Adipose tissue (tissue), 3 donors: ENCODE measurements at regions not wholly inside any gene's neighbourhood (a gene's known extent, or its start where the extent isn't known, plus 50 kb on each side); places are given as distances from the start of the nearest gene placed in this dataset.

Experiments
- H3K27ac ChIP-seq: one replicate; pipeline ENCODE4 v1.5.1; 2013; ENCODE audit warnings: low read depth, low read length
- WGBS, 3 donors: extraction: QIAGEN DNeasy Blood & Tissue Kit; methylation state at CpG; one replicate each; pipeline ENCODE4 v1.1.7; 2013; 5-methylcytosine and 5-hydroxymethylcytosine counted together
- donor health status: healthy with polysubstance abuse.
- donor health status: Bipolar disorder and iron deficiency.
- donor health status: healthy.

- 42 to 78% (median 62%) methylated on average over 1 of the region's 1 CpG for WGBS, 3 donors
- no peak overlapping the region for H3K27ac ChIP-seq
These were observed 194.9 kb downstream of the LACC1 start for GRCh38 chr13:44074611-44075010.

GRCh38 chr13:44075113-44075512 is 195.4 kb downstream of the LACC1 start:
- WGBS, 3 donors = 65 to 81% (median 65%) methylated on average over 2 of the region's 2 CpGs
- H3K27ac ChIP-seq = no peak overlapping the region

- 59 to 78% (median 74%) methylated on average over 5 of the region's 5 CpGs for WGBS, 3 donors
These were observed 199.2 kb downstream of the LACC1 start for GRCh38 chr13:44078806-44079376.

GRCh38 chr13:44079413-44080205 is 199.9 kb downstream of the LACC1 start:
- WGBS, 3 donors = 71 to 73% (median 72%) methylated on average over 11 of the region's 11 CpGs
- no peak overlapping the region for H3K27ac ChIP-seq

More at GRCh38 chr13:44078806-44079376, 199.2 kb downstream of the LACC1 start:
- no peak overlapping the region for H3K27ac ChIP-seq

GRCh38 chr13:44084146-44084545 is 204.4 kb downstream of the LACC1 start:
- 88 to 91% (median 91%) methylated on average over 3 of the region's 3 CpGs for WGBS, 3 donors
- H3K27ac ChIP-seq = no peak overlapping the region

GRCh38 chr13:44086389-44086788 is 206.7 kb downstream of the LACC1 start:
- 92 to 98% (median 95%) methylated on average over 1 of the region's 1 CpG for WGBS, 3 donors
- no peak overlapping the region for H3K27ac ChIP-seq

GRCh38 chr13:44088411-44088810 is 208.7 kb downstream of the LACC1 start:
- WGBS, 3 donors = 63 to 88% (median 78%) methylated on average over 3 to 4 of the region's 4 CpGs
- no peak overlapping the region for H3K27ac ChIP-seq

GRCh38 chr13:44088991-44089413 is 209.3 kb downstream of the LACC1 start:
- H3K27ac ChIP-seq = no peak overlapping the region
- WGBS, 3 donors = 82 to 93% (median 83%) methylated on average over 4 of the region's 4 CpGs

- 76 to 84% (median 78%) methylated on average over 2 of the region's 2 CpGs for WGBS, 3 donors
- no peak overlapping the region for H3K27ac ChIP-seq
These were observed 209.7 kb downstream of the LACC1 start for GRCh38 chr13:44089452-44089851.

GRCh38 chr13:44092078-44092970 is 212.6 kb downstream of the LACC1 start:
- H3K27ac ChIP-seq = no peak overlapping the region
- 88 to 91% (median 88%) methylated on average over 4 of the region's 4 CpGs for WGBS, 3 donors

- 58 to 68% (median 68%) methylated on average over 4 of the region's 4 CpGs for WGBS, 3 donors
- H3K27ac ChIP-seq = no peak overlapping the region
These were observed 214.2 kb downstream of the LACC1 start for GRCh38 chr13:44093607-44094564.

- H3K27ac ChIP-seq = no peak overlapping the region
These were observed 217.2 kb downstream of the LACC1 start for GRCh38 chr13:44096901-44097300.

- WGBS, 3 donors = 80 to 90% (median 90%) methylated on average over 2 of the region's 2 CpGs
- H3K27ac ChIP-seq = no peak overlapping the region
These were observed 218.9 kb downstream of the LACC1 start for GRCh38 chr13:44098559-44098958.

- WGBS, 3 donors = 47 to 72% (median 49%) methylated on average over 2 of the region's 2 CpGs
These were observed 221.8 kb downstream of the LACC1 start for GRCh38 chr13:44101347-44102083.

GRCh38 chr13:44103429-44104196 is 223.9 kb downstream of the LACC1 start:
- WGBS, 3 donors = 80 to 83% (median 82%) methylated on average over 10 of the region's 10 CpGs

More at GRCh38 chr13:44101347-44102083, 221.8 kb downstream of the LACC1 start:
- H3K27ac ChIP-seq = no peak overlapping the region

GRCh38 chr13:44104197-44104490 is 224.4 kb downstream of the LACC1 start:
- WGBS, 3 donors = 56 to 75% (median 66%) methylated on average over 2 of the region's 2 CpGs
- no peak overlapping the region for H3K27ac ChIP-seq

More at GRCh38 chr13:44103429-44104196, 223.9 kb downstream of the LACC1 start:
- no peak overlapping the region for H3K27ac ChIP-seq

- WGBS, 3 donors = 81 to 91% (median 86%) methylated on average over 5 of the region's 5 CpGs
- H3K27ac ChIP-seq = no peak overlapping the region
These were observed 225.3 kb downstream of the LACC1 start for GRCh38 chr13:44104969-44105368.
